ENCODE measurements at regions not wholly inside any gene's neighbourhood (a gene's known extent, or its start where the extent isn't known, plus 50 kb on each side); places are given as distances from the start of the nearest gene placed in this dataset.
A peak's percentile ranks its signal among the peaks of the same experiment; 100 is the strongest.

DNA sequence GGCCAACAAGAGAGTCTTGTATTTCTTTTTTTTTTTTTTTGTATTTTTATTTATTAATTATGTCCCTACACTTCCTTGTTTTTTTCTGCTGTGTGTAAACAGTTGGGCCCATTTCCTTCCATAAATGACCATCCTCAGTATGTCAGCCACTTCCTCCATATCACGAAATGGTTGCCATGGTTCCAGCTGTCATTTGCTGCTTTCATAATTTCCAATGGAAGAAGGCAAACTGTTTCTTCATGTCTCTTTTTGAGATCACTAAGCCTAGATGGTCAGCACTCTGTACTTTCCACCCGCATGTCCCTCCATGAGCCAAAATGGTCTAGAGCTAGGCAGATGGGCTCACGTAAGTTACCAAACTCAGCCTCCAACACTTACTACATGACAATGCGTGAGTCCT lies 133.5 kb upstream of the FOXF1 start:
- intact Hi-C loops (cut with DNase I): no loop called here
- no peak for DNase-seq

GRCh38 chr16:86377251-86378022 lies 132.9 kb upstream of the FOXF1 start:
- intact Hi-C loops (cut with DNase I): no loop called here
- DNase-seq: peak in 1 of 42 donors; percentile 27

- intact Hi-C loops (cut with DNase I): no loop called here
- peak in 1 of 42 donors; percentile 9 for DNase-seq
These were observed 132.2 kb upstream of the FOXF1 start for GRCh38 chr16:86378128-86378527.

DNA sequence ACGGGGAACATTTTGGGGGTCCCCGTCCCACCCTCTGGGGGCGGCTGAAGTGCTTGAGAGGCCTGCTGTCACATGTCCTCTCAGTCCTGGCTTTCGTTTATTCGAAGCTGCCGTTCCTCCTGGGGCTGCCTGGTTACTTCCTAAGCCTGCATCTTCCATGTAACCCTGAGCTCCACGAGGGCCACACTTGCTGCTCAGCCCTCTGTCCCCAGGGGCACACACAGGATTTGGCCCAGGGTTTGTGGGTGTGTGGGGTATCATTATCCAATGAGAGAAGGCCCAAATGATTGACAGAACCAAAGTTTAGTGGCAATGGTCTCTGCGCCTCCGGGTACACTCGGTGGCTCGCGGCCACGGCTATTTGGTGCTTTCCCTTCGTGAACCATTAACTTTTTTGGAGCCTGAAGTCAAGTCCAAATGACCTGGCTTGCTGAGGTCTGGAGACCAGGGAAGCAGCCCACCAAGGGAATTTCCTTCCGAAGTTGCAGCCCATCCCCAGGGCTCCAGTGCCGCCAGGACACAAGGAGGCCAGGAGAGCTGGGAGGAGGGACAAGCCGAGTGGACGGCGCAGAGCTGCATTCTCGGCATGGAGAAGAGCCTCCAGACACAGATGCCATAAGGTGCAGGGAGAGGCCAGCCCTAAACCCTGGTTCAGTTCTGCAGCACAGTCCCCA lies 131.4 kb upstream of the FOXF1 start:
- intact Hi-C loops (cut with DNase I): no loop called here
- peak in 1 of 42 donors; percentile 16 for DNase-seq

DNA sequence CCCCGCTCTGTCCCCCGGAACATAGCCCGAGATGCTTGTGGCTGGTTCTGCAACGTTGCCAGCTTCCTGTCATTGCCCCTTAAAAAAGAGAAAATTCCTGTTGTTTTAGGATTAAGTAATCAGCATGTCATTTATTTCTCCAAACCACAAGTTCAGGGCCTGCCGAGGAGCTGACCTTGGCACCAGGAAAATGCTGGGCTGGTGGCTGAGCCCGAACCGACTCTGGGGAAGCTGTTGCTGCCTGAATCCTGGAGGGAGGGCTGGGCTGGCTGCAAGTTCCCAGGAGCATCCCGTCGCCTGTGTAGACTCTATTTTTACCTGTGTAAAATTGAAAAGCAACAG lies 130.9 kb upstream of the FOXF1 start:
- intact Hi-C loops (cut with DNase I): no loop called here
- peak in 1 of 42 donors; percentile 26 for DNase-seq

DNA sequence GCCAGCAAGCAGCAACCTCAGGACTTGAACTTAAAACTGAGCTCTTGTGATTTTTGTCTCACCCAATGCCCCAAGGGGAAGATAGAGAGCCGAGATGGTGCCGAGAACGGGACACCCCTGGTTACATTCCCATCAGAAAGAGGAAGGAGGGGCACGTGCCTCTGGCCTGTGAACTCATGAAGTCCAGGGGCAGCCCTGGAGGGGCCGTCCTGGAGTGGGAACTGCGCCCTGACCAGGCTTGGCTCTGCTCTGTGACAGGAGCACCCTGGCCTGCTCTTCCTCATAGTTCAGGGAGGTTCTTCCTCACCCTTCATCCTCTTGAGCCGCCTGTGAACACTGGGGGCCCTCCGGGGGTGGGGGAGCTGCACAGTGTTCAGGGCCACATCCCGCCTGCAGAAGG lies 130.3 kb upstream of the FOXF1 start:
- intact Hi-C loops (cut with DNase I): no loop called here
- peak in 1 of 42 donors; percentile 28 for DNase-seq

DNA sequence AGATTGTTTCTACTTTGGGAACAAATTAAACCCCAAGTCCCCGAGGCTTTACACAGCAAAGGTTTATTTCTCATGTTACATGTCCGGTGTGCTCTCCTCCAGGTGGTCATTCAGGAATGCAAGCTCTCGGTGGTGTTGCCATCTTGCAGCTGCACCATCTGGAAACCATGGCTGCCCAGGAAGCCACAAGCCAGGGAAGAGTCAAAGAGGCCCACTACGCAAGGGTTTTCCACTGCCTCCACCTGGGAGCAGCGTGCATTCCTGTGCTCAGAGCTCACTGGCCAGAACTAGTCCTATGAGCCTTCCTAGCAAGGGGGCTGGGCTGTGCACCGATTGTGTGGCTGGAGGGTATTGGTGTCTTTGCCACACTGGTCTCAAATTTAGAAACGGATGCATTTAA lies 128.8 kb upstream of the FOXF1 start:
- intact Hi-C loops (cut with DNase I): no loop called here
- DNase-seq: no peak

- DNase-seq: no peak
- intact Hi-C loops (cut with DNase I): no loop called here
These were observed 128.1 kb upstream of the FOXF1 start for GRCh38 chr16:86382067-86382773.

DNA sequence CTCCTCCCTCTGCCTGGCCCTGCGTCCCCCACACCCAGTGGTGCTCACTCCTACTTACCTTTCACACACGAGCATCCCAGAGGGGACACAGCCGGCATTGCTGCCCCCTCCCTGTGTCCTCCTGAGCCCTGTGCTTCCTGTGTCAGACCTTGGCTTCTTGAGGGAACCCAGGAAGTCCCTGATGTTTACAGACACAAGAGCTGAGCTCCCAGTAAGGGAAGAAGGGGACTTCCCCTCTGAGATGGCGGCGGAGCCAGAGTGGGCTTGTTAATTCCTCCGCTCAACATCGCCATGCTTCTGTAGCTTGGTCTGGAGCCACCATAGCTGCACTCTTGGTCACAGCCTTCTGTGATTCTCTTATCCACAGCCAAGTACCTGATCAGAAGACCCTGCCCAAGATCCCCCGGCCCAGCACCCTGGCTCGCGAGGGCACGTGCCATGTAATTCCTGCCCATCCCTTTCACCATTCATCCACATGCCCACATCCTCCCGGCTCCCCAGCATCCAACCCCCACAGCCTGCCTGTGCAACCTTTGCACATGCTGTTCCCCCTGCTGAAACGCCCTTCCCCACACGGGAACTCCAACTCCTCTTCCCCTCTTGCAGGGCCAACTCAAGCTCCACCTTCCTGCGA lies 127.4 kb upstream of the FOXF1 start:
- intact Hi-C loops (cut with DNase I): no loop called here
- DNase-seq: no peak

DNA sequence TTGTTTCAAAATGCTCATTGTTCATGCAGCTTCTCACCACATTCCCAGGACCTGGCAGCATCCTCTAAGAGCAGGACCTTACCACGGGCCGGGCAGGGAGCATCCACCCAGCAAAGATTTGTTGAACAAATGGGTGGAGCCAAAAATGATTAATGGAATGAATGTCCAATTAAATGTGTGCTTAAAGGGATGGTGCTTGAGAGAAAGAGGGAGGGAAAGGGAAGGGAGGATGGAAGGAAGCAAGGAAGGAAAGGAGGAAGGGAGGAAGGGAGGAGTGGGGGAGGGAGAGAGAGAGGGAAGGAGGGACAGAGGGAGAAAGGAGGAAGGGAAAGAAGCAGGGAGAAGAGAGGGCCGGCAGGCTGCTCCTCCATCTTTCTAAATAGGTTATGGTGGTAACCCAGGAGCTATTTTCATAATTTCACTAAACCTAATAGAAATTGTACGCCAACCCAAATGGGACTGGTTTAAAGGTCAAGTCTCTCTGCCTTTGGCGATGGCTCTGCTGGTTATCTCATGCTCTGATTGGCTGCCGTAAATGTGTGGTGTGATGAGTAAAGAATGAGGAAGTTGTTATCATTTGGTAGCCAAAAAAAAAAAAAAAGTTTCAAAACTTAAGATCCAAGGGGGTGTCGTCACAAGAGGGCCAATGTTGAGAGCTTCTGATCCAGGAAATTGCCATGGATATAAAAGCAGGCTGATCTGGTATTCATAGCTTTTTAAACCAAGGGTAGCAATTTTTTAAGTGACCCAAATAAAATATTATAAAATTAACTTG lies 126.7 kb upstream of the FOXF1 start:
- DNase-seq: peak in 1 of 42 donors; percentile 13
- intact Hi-C loops (cut with DNase I): no loop called here

DNA sequence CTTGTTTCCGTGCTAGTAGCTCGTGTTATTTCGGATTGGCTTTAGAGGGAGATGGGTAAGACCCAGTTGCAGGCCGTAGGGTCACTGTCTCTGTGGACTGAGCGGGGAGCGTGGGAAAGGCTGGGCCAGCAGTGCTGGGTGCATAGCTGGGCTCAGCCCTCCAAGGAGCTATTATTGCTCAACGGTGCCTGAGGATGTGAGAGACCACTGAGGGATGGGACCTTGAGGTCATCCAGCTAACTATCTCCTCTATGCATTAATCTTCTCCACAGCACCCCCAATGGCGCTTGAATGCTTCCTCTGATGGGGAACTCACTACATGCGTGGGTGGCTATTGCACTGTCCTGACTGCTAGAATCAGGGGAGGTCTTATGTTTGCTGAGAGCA lies 126.1 kb upstream of the FOXF1 start:
- intact Hi-C loops (cut with DNase I): no loop called here
- no peak for DNase-seq

GRCh38 chr16:86384980-86385379 lies 125.3 kb upstream of the FOXF1 start:
- DNase-seq: no peak
- intact Hi-C loops (cut with DNase I): no loop called here

GRCh38 chr16:86387468-86388440 lies 122.6 kb upstream of the FOXF1 start:
- DNase-seq: no peak

GRCh38 chr16:86388976-86389375 lies 121.4 kb upstream of the FOXF1 start:
- intact Hi-C loops (cut with DNase I): no loop called here
- DNase-seq: no peak

More at GRCh38 chr16:86387468-86388440, 122.6 kb upstream of the FOXF1 start:
- intact Hi-C loops (cut with DNase I): no loop called here

- DNase-seq: no peak
- intact Hi-C loops (cut with DNase I): no loop called here
These were observed 120.6 kb upstream of the FOXF1 start for GRCh38 chr16:86389566-86390328.

DNA sequence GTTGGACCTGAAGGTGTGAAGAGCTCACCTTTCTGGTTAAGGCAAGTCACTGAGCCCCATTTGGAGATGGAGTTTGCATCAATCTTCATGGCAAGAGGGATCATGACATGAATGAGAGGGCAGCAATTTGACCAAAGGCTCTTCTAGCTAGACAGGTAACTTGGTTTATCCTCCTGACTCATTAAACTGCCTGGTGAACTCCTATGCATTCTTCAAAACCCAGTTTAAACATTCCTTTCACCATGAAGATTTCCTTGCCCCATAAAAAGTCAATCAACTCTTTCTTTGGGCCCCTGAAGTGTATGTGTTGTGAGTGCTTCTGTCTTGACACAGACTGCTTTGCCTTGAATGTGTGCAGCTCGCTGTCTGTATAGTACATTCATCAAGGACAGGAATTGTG lies 120.0 kb upstream of the FOXF1 start:
- DNase-seq: no peak
- intact Hi-C loops (cut with DNase I): no loop called here

DNA sequence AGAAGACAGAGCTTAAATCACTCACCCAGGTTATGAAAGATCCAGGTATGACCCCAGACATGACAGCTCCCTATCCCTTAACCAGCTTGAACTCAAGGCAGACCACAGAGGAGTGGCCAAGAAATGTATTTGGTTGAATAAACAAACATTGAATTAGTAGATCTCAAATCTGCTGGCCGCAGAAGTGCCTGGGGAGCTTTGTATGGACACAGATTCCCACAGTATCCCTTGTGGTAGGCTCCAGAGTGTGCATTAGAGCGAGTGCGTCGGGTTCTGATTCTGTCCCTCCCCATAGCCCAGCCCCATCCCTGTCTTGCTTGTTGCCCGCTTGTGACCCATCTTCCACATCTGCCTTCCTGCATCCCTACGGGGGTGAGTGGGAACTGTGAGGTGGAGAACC lies 118.8 kb upstream of the FOXF1 start:
- intact Hi-C loops (cut with DNase I): no loop called here

More for the DNA sequence above, 118.8 kb upstream of the FOXF1 start:
- no peak for DNase-seq

Data from head of caudate nucleus (tissue), 42 donors.